Lower leg skin (tissue), 3 donors: ENCODE measurements at regions not wholly inside any gene's neighbourhood (a gene's known extent, or its start where the extent isn't known, plus 50 kb on each side); places are given as distances from the start of the nearest gene placed in this dataset.

Experiments used
- CTCF ChIP-seq, 3 donors: fragments of 450-650 bp; IDR thresholded peaks; one replicate each; pipeline ENCODE4 v1.5.1; 2016; ENCODE audit warnings: antibody characterized with exemption in 3 of 3, mild to moderate bottlenecking in 3 of 3, moderate library complexity in 2 of 3
- POLR2A ChIP-seq, 2 donors: fragments of 450-650 bp; IDR thresholded peaks; one replicate each; pipeline ENCODE4 v1.6.1; 2016 to 2017; ENCODE audit warnings: antibody characterized with exemption in 2 of 2, mild to moderate bottlenecking in 1 of 2, moderate library complexity in 1 of 2

DNA sequence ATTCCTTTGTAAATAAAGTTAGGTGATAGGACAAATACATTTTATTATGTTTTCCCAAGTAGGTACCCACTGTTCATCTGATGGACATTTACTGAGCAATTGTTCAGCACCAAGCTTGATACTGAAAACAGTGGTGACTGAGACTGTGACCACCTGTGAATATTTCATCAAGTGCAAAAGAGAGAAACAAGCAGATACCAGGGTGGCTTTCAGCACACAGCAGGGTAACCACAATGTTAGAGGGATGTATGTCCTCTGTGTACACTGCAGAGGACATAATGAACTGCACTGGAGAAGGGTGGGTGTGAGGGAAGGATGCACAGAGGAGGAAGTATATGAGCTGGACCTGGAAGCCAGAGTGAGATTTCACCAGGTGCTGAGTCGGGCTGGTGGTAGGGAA, 411.8 kb downstream of the RAD51AP2 start:
- TF ChIP-seq CTCF (IDR thresholded peaks at IDR 0.05) (no peak), POLR2A (IDR thresholded peaks at IDR 0.05) (no peak)
